Stomach smooth muscle (tissue), 2 donors: ENCODE measurements at regions not wholly inside any gene's neighbourhood (a gene's known extent, or its start where the extent isn't known, plus 50 kb on each side); places are given as distances from the start of the nearest gene placed in this dataset.

Experiments
- H3K27ac ChIP-seq: one replicate; pipeline ENCODE4 v1.7.0; 2013; ENCODE audit warnings: mild to moderate bottlenecking, low read length, inconsistent platforms
- H3K27me3 ChIP-seq, 2 donors: one replicate each; pipeline ENCODE4 v1.7.0; 2013; ENCODE audit warnings: low read length in 2 of 2; ENCODE audit not compliant: insufficient read depth in 2 of 2, control insufficient read depth in 1 of 2
- H3K36me3 ChIP-seq, 2 donors: one replicate each; pipeline ENCODE4 v1.7.0; 2013; ENCODE audit warnings: low read length in 2 of 2; ENCODE audit not compliant: control insufficient read depth in 2 of 2, insufficient read depth in 2 of 2
- H3K4me1 ChIP-seq: one replicate; pipeline ENCODE4 v1.7.0; 2013; ENCODE audit warnings: low read length; ENCODE audit not compliant: control insufficient read depth, insufficient read depth
- H3K4me3 ChIP-seq, 2 donors: one replicate each; pipeline ENCODE4 v1.7.0; 2013; ENCODE audit warnings: low read length in 2 of 2
- H3K9ac ChIP-seq, 2 donors: one replicate each; pipeline ENCODE4 v1.7.0; 2013; ENCODE audit warnings: low read length in 2 of 2, mild to moderate bottlenecking in 1 of 2
- H3K9me3 ChIP-seq, 2 donors: one replicate each; pipeline ENCODE4 v1.7.0; 2013; ENCODE audit warnings: low read length in 2 of 2; ENCODE audit not compliant: control insufficient read depth in 2 of 2
- donor health status: healthy.
- donor health status: Pancreatic carcinoma.

DNA sequence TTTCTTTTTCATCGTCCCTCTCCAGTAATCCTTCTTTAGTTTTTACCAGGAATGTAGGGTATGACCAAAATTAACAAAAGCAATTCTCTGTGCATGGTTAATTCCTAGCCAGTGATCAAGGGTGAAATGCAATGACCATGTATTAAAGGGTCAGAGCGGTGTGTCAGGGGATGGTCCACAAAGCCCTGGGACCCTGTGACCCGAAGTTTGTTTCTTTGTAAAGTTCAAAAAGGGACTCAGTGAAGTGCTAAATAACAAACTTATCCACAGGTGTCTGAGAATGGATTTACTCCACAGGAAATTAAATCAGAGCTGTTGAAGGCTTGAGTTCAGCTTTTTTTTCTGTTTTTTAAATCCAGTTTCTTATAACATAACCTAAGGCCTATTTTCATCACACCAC is 375.7 kb downstream of the GJA1 start:
- Histone ChIP-seq H3K4me3 (no peak overlapping the region), H3K36me3 (no peaks in the 10 kb centered on the region), H3K27me3 (no peaks in the 10 kb centered on the region), H3K4me1 (no peaks in the 10 kb centered on the region), H3K9ac (no peak overlapping the region), H3K27ac (no peak overlapping the region), H3K9me3 (no peaks in the 10 kb centered on the region)

- no peak overlapping the region for H3K9ac ChIP-seq
- peaks cover 3 to 4% of the 10 kb centered on the region in 2 donors for H3K9me3 ChIP-seq
- H3K27me3 ChIP-seq, result no peaks in the 10 kb centered on the region
- no peaks in the 10 kb centered on the region for H3K4me1 ChIP-seq
- H3K36me3 ChIP-seq, result no peaks in the 10 kb centered on the region
- no peak overlapping the region for H3K4me3 ChIP-seq
- H3K27ac ChIP-seq, result no peak overlapping the region
Measured at GRCh38 chr6:121816361-121816760, 380.9 kb downstream of the GJA1 start.

DNA sequence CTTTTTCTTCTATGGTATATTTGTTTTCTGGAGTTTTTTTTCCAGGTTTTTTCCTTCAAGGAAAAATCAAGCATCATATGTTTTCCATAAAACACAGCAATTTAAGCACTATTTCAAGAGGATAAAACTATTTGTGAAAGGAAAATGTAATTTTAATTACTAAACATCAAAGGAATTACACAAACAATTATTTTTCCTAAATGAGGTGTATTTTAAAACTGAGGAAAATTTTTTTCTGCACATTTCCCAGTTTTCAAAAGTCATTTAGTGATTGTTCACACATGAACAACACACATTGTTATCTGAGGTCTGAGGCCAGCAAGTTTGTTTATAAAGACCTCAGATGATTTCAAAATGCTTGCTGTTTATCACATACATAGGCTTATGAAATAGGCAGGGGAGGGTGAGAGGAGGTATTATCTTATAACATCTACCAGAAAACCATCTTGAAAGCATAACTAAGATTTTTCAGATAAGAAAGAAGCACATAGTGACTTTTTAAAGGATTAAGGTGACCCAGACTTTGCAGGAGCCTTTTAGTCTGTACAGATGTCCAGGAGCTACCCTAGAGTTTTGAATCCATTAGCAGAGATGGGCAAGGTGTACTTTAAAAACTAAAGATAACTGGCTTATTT is 381.6 kb downstream of the GJA1 start:
- Histone ChIP-seq H3K27ac (no peak overlapping the region), H3K4me1 (no peaks in the 10 kb centered on the region), H3K36me3 (no peaks in the 10 kb centered on the region), H3K9ac (no peak overlapping the region), H3K4me3 (no peak overlapping the region), H3K9me3 (peaks cover 3 to 4% of the 10 kb centered on the region in 2 donors), H3K27me3 (no peaks in the 10 kb centered on the region)

GRCh38 chr6:121823437-121823851 is 388.0 kb downstream of the GJA1 start:
- H3K27me3 ChIP-seq, result no peaks in the 10 kb centered on the region
- H3K9me3 ChIP-seq, result peaks cover 3 to 4% of the 10 kb centered on the region in 2 donors

GRCh38 chr6:121826156-121826810 is 390.8 kb downstream of the GJA1 start:
- no peaks in the 10 kb centered on the region for H3K27me3 ChIP-seq
- H3K36me3 ChIP-seq, result no peaks in the 10 kb centered on the region
- H3K4me3 ChIP-seq, result no peak overlapping the region
- no peak overlapping the region for H3K27ac ChIP-seq
- H3K9ac ChIP-seq, result no peak overlapping the region
- H3K4me1 ChIP-seq, result peaks cover 2% of the 10 kb centered on the region
- no peaks in the 10 kb centered on the region for H3K9me3 ChIP-seq

More at GRCh38 chr6:121823437-121823851, 388.0 kb downstream of the GJA1 start:
- Histone ChIP-seq H3K4me3 (no peak overlapping the region), H3K9ac (no peak overlapping the region), H3K27ac (no peak overlapping the region), H3K4me1 (no peaks in the 10 kb centered on the region), H3K36me3 (no peaks in the 10 kb centered on the region)

- H3K27ac ChIP-seq, result no peak overlapping the region
- H3K27me3 ChIP-seq, result no peaks in the 10 kb centered on the region
- peaks cover 2% of the 10 kb centered on the region for H3K4me1 ChIP-seq
- no peak overlapping the region for H3K4me3 ChIP-seq
- no peak overlapping the region for H3K9ac ChIP-seq
- no peaks in the 10 kb centered on the region for H3K9me3 ChIP-seq
- no peaks in the 10 kb centered on the region for H3K36me3 ChIP-seq
Measured at GRCh38 chr6:121828146-121828886, 392.9 kb downstream of the GJA1 start.

DNA sequence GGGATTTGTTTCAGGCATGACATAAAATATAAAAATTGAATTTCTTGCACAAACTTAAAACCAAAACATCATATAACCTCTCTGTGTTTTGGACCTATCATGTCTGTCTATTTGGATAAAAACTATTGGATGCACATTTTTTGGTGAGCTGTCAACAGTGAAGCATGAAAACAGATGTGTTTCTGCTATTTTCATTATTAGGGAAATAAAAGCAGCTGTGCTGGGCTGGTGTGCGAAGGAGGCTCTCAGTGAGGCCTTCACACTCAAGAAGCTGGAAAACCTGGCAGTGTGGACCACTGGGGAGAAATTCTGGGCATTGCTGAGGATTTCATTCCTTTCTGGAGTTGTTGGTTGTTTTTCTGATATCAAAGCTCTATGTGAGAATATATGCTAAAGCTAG is 395.3 kb downstream of the GJA1 start:
- Histone ChIP-seq H3K36me3 (no peaks in the 10 kb centered on the region), H3K9me3 (no peaks in the 10 kb centered on the region), H3K27me3 (no peaks in the 10 kb centered on the region), H3K27ac (no peak overlapping the region), H3K4me1 (peaks cover 2% of the 10 kb centered on the region), H3K9ac (no peak overlapping the region), H3K4me3 (no peak overlapping the region)

DNA sequence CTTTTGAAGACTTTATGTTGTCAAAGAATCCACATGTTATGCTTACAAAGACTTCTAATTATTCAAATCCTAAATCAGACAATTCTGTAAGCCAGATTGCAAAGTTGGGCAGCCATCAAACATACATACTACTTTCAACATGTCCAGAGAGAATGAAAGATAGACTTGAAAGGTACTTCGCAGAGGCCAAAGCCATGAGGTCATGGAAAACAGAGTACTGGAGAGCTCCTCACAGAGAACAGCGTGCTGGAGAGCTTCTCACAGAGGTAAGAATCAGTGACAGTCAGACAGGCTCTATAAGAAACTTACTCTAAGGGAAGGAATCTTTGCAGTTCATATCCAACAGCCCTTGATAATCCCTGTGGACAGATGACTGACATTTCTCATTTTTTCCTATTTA is 400.2 kb downstream of the GJA1 start:
- Histone ChIP-seq H3K36me3 (no peaks in the 10 kb centered on the region), H3K27ac (no peak overlapping the region), H3K9ac (no peak overlapping the region), H3K4me1 (peaks cover 2% of the 10 kb centered on the region), H3K4me3 (peak overlapping the region in 1 of 2 donors; percentile 23), H3K9me3 (no peaks in the 10 kb centered on the region), H3K27me3 (no peaks in the 10 kb centered on the region)

DNA sequence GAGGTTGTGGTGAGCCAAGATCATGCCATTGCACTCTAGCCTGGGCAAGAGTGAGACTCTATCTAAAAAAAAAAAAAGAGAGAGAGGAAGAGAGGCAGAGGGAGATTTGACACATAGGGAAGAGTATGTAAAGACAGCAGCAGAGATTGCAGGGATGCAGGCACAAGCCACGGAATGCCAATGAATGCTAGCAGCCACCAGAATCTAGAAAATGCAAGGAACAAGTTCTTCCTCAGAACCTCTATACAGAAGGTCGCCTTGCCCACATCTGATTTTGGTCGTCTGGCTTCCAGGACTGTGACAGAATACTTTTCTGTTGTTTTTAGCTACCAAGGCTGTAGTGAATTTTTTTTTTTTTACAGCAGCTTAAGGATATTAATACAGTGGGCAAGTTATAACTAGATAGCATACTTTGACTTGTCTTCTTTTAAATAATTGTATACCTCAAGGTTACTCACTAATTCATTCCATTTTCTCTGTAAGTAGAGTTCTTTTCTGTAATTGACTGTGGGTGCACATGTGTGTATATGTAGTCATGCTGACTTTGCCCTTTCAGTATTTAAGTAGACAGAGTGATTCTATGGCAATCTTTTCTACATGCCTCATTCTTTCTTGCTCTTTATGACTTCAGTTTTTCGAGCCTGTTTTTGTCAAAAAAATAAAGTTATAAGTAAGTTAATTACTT is 402.2 kb downstream of the GJA1 start:
- no peaks in the 10 kb centered on the region for H3K27me3 ChIP-seq
- no peak overlapping the region for H3K27ac ChIP-seq
- H3K4me1 ChIP-seq, result no peaks in the 10 kb centered on the region
- no peaks in the 10 kb centered on the region for H3K36me3 ChIP-seq
- H3K9ac ChIP-seq, result no peak overlapping the region
- H3K9me3 ChIP-seq, result no peaks in the 10 kb centered on the region
- no peak overlapping the region for H3K4me3 ChIP-seq

GRCh38 chr6:121838842-121839241 is 403.4 kb downstream of the GJA1 start:
- no peaks in the 10 kb centered on the region for H3K36me3 ChIP-seq
- H3K9me3 ChIP-seq, result no peaks in the 10 kb centered on the region
- H3K9ac ChIP-seq, result no peak overlapping the region
- H3K27ac ChIP-seq, result no peak overlapping the region
- no peaks in the 10 kb centered on the region for H3K4me1 ChIP-seq
- no peaks in the 10 kb centered on the region for H3K27me3 ChIP-seq
- no peak overlapping the region for H3K4me3 ChIP-seq
